ENCODE measurements at regions not wholly inside any gene's neighbourhood (a gene's known extent, or its start where the extent isn't known, plus 50 kb on each side); places are given as distances from the start of the nearest gene placed in this dataset.
"Not testable (repeated sequence)": the region's sequence is repeated elsewhere in the genome, so short reads cannot be mapped to it uniquely, and the experiment has no call there.

- not testable (repeated sequence) for H3K4me1 ChIP-seq (ENCODE audit: control insufficient read depth in 2 of 2, insufficient read depth in 2 of 2, low read length in 1 of 2); H3K9me3 ChIP-seq (ENCODE audit: control insufficient read depth in 2 of 2, insufficient read depth in 1 of 2, low read depth in 1 of 2, low read length in 1 of 2); H3K36me3 ChIP-seq (ENCODE audit: control insufficient read depth in 2 of 2, insufficient read depth in 2 of 2, low read length in 1 of 2); H3K27ac ChIP-seq (ENCODE audit: low read depth in 2 of 2, low read length in 1 of 2); H3K27me3 ChIP-seq (ENCODE audit: control insufficient read depth in 1 of 2, insufficient read depth in 2 of 2, low read length in 2 of 2); H3K4me3 ChIP-seq (ENCODE audit: low read depth in 1 of 2, low read length in 2 of 2)
- 93 to 97% methylated on average over 8 of the region's 8 CpGs for WGBS, 2 donors
Measured at GRCh38 chr1:223046463-223046862, 96.6 kb downstream of the TLR5 start.

- no peaks in the 10 kb centered on the region for H3K4me1 ChIP-seq (ENCODE audit: control insufficient read depth in 2 of 2, insufficient read depth in 2 of 2, low read length in 1 of 2)
- H3K9me3 ChIP-seq (ENCODE audit: control insufficient read depth in 2 of 2, insufficient read depth in 1 of 2, low read depth in 1 of 2, low read length in 1 of 2) = peaks cover 0 to 4% of the 10 kb centered on the region in 2 donors
- H3K36me3 ChIP-seq (ENCODE audit: control insufficient read depth in 2 of 2, insufficient read depth in 2 of 2, low read length in 1 of 2) = no peaks in the 10 kb centered on the region
- WGBS, 2 donors = 69 to 78% methylated on average over 2 of the region's 2 CpGs
- no peak overlapping the region for H3K4me3 ChIP-seq (ENCODE audit: low read depth in 1 of 2, low read length in 2 of 2)
- no peak overlapping the region for H3K27ac ChIP-seq (ENCODE audit: low read depth in 2 of 2, low read length in 1 of 2)
- H3K27me3 ChIP-seq (ENCODE audit: control insufficient read depth in 1 of 2, insufficient read depth in 2 of 2, low read length in 2 of 2) = no peaks in the 10 kb centered on the region
Measured at GRCh38 chr1:223048026-223048425, 95.0 kb downstream of the TLR5 start.

GRCh38 chr1:223052462-223052861 lies 90.6 kb downstream of the TLR5 start:
- 91 to 92% methylated on average over 9 of the region's 9 CpGs for WGBS, 2 donors

GRCh38 chr1:223052931-223053330 lies 90.1 kb downstream of the TLR5 start:
- Histone ChIP-seq H3K4me3 (ENCODE audit: low read depth in 1 of 2, low read length in 2 of 2) (no peak overlapping the region), H3K36me3 (ENCODE audit: control insufficient read depth in 2 of 2, insufficient read depth in 2 of 2, low read length in 1 of 2) (peaks cover 0 to 2% of the 10 kb centered on the region in 2 donors), H3K9me3 (ENCODE audit: control insufficient read depth in 2 of 2, insufficient read depth in 1 of 2, low read depth in 1 of 2, low read length in 1 of 2) (no peaks in the 10 kb centered on the region), H3K27ac (ENCODE audit: low read depth in 2 of 2, low read length in 1 of 2) (no peak overlapping the region), H3K4me1 (ENCODE audit: control insufficient read depth in 2 of 2, insufficient read depth in 2 of 2, low read length in 1 of 2) (no peaks in the 10 kb centered on the region), H3K27me3 (ENCODE audit: control insufficient read depth in 1 of 2, insufficient read depth in 2 of 2, low read length in 2 of 2) (no peaks in the 10 kb centered on the region)
- 68 to 69% methylated on average over 5 of the region's 5 CpGs for WGBS, 2 donors

More at GRCh38 chr1:223052462-223052861, 90.6 kb downstream of the TLR5 start:
- Histone ChIP-seq H3K4me1 (ENCODE audit: control insufficient read depth in 2 of 2, insufficient read depth in 2 of 2, low read length in 1 of 2) (no peaks in the 10 kb centered on the region), H3K27me3 (ENCODE audit: control insufficient read depth in 1 of 2, insufficient read depth in 2 of 2, low read length in 2 of 2) (no peaks in the 10 kb centered on the region), H3K36me3 (ENCODE audit: control insufficient read depth in 2 of 2, insufficient read depth in 2 of 2, low read length in 1 of 2) (peaks cover 0 to 2% of the 10 kb centered on the region in 2 donors), H3K9me3 (ENCODE audit: control insufficient read depth in 2 of 2, insufficient read depth in 1 of 2, low read depth in 1 of 2, low read length in 1 of 2) (no peaks in the 10 kb centered on the region), H3K4me3 (ENCODE audit: low read depth in 1 of 2, low read length in 2 of 2) (no peak overlapping the region), H3K27ac (ENCODE audit: low read depth in 2 of 2, low read length in 1 of 2) (no peak overlapping the region)

- no peak overlapping the region for H3K4me3 ChIP-seq (ENCODE audit: low read depth in 1 of 2, low read length in 2 of 2)
- H3K4me1 ChIP-seq (ENCODE audit: control insufficient read depth in 2 of 2, insufficient read depth in 2 of 2, low read length in 1 of 2) = no peaks in the 10 kb centered on the region
- no peaks in the 10 kb centered on the region for H3K9me3 ChIP-seq (ENCODE audit: control insufficient read depth in 2 of 2, insufficient read depth in 1 of 2, low read depth in 1 of 2, low read length in 1 of 2)
- WGBS, 2 donors = 90 to 95% methylated on average over 3 of the region's 3 CpGs
- H3K36me3 ChIP-seq (ENCODE audit: control insufficient read depth in 2 of 2, insufficient read depth in 2 of 2, low read length in 1 of 2) = peaks cover 0 to 2% of the 10 kb centered on the region in 2 donors
- H3K27ac ChIP-seq (ENCODE audit: low read depth in 2 of 2, low read length in 1 of 2) = no peak overlapping the region
- no peaks in the 10 kb centered on the region for H3K27me3 ChIP-seq (ENCODE audit: control insufficient read depth in 1 of 2, insufficient read depth in 2 of 2, low read length in 2 of 2)
Measured at GRCh38 chr1:223056802-223057201, 86.2 kb downstream of the TLR5 start.

- Histone ChIP-seq H3K4me1 (ENCODE audit: control insufficient read depth in 2 of 2, insufficient read depth in 2 of 2, low read length in 1 of 2) (no peaks in the 10 kb centered on the region), H3K36me3 (ENCODE audit: control insufficient read depth in 2 of 2, insufficient read depth in 2 of 2, low read length in 1 of 2) (peaks cover 0 to 2% of the 10 kb centered on the region in 2 donors), H3K27ac (ENCODE audit: low read depth in 2 of 2, low read length in 1 of 2) (no peak overlapping the region), H3K4me3 (ENCODE audit: low read depth in 1 of 2, low read length in 2 of 2) (no peak overlapping the region), H3K9me3 (ENCODE audit: control insufficient read depth in 2 of 2, insufficient read depth in 1 of 2, low read depth in 1 of 2, low read length in 1 of 2) (no peaks in the 10 kb centered on the region), H3K27me3 (ENCODE audit: control insufficient read depth in 1 of 2, insufficient read depth in 2 of 2, low read length in 2 of 2) (no peaks in the 10 kb centered on the region)
- WGBS, 2 donors = 93 to 94% methylated on average over 4 of the region's 4 CpGs
Measured at GRCh38 chr1:223057569-223058093, 85.4 kb downstream of the TLR5 start.

All from esophagus (tissue), 2 donors.